Panc1 (cell line): ENCODE measurements at regions not wholly inside any gene's neighbourhood (a gene's known extent, or its start where the extent isn't known, plus 50 kb on each side); places are given as distances from the start of the nearest gene placed in this dataset.

Experiments
- ATAC-seq: fragments of 200-7000 bp; cut with Tn5 transposase; 2 replicates; pipeline ENCODE4 v1.9.1; 2020; ENCODE audit warnings: mild to moderate bottlenecking, moderate library complexity
- BruUV-seq: library from RNA; stranded (reverse); fragments of 400-500 nt; replicated peaks from 2 replicates; lab custom pipeline; 2021; lab: Mats Ljungman, UMichigan
- CTCF ChIA-PET: fragments of 300-600 bp; sonication (Branson Sonifier 250); formaldehyde crosslinking; loops from one replicate; lab custom pipeline; 2022; ENCODE audit warnings: antibody characterized with exemption; lab: Charles Lee
- POLR2A ChIA-PET: fragments of 300-600 bp; sonication (Branson Sonifier 250); formaldehyde crosslinking; loops from one replicate; lab custom pipeline; 2022; ENCODE audit warnings: antibody characterized with exemption; lab: Charles Lee
- DNase-seq: peaks from one replicate; pipeline ENCODE4 v3.0.0-alpha.2; 2010; ENCODE audit warnings: low read depth, low spot score
- H3K27ac ChIP-seq: 2 replicates; pipeline ENCODE4 v1.5.1; 2011; ENCODE audit warnings: mild to moderate bottlenecking, low read length, inconsistent platforms
- H3K27me3 ChIP-seq: fragments of 200-500 bp; sonication (Bioruptor generic); 2 replicates; pipeline ENCODE4 v1.6.0; 2014; ENCODE audit warnings: low read length, inconsistent platforms; ENCODE audit not compliant: control insufficient read depth, insufficient read depth
- H3K36me3 ChIP-seq: fragments of 200-500 bp; sonication (Bioruptor generic); 2 replicates; pipeline ENCODE4 v1.5.1; 2014; ENCODE audit warnings: inconsistent platforms, mild to moderate bottlenecking, low read length, moderate library complexity; ENCODE audit not compliant: control insufficient read depth, insufficient read depth
- H3K4me1 ChIP-seq: 2 replicates; pipeline ENCODE4 v1.5.1; 2011; ENCODE audit warnings: inconsistent platforms, mild to moderate bottlenecking, low read length, moderate library complexity; ENCODE audit not compliant: control insufficient read depth, insufficient read depth
- H3K4me3 ChIP-seq, 2 experiments: 2 replicates each; pipeline ENCODE4 v1.5.1; 2011 to 2012; ENCODE audit warnings: low read depth in 2 of 2, low read length in 2 of 2, mild to moderate bottlenecking in 2 of 2, inconsistent platforms in 1 of 2, moderate library complexity in 1 of 2
- H3K9me3 ChIP-seq: fragments of 200-500 bp; sonication (Bioruptor generic); 2 replicates; pipeline ENCODE4 v1.5.1; 2014; ENCODE audit warnings: low read depth, mild to moderate bottlenecking, inconsistent platforms, low read length, moderate library complexity; ENCODE audit not compliant: control insufficient read depth, insufficient read depth
- CTCF ChIP-seq: fragments of 450-650 bp; IDR thresholded peaks from 2 replicates; pipeline ENCODE4 v1.5.1; 2017; ENCODE audit warnings: mild to moderate bottlenecking
- POLR2AphosphoS5 ChIP-seq: IDR thresholded peaks from 2 replicates; pipeline ENCODE4 v1.6.1; 2012; ENCODE audit warnings: mild to moderate bottlenecking, low read depth, low read length, moderate library complexity
- REST ChIP-seq, 2 experiments: IDR thresholded peaks; 2 replicates each; pipeline ENCODE4 v1.6.1; 2011 to 2012; ENCODE audit warnings: low read depth in 2 of 2, control low read depth in 1 of 2, low read length in 1 of 2, mild to moderate bottlenecking in 1 of 2, moderate library complexity in 1 of 2; ENCODE audit not compliant: insufficient read depth in 1 of 2
- SIN3A ChIP-seq: IDR thresholded peaks from 2 replicates; pipeline ENCODE4 v1.6.1; 2012; ENCODE audit warnings: low read depth, mild to moderate bottlenecking, low read length, moderate library complexity, borderline replicate concordance; ENCODE audit not compliant: insufficient read depth
- TCF7L2 ChIP-seq: IDR thresholded peaks from 2 replicates; pipeline ENCODE4 v1.6.1; 2011; ENCODE audit warnings: mild to moderate bottlenecking, low read depth, low read length, inconsistent platforms
- in situ Hi-C: cut with HindIII; loops from 2 replicates; pipeline ENCODE4 v1.10.0; 2016; ENCODE audit warnings: low sequenced_read_pairs, low pct_unique_long_range_greater_than_20kb
- intact Hi-C: fragments of 100-400 bp; cut with micrococcal nuclease; formaldehyde crosslinking; loops from one replicate; pipeline ENCODE4 v1.10.0; 2022; ENCODE audit not compliant: unreplicated experiment

GRCh38 chr3:61420136-61420759 lies 141.1 kb upstream of the PTPRG start:
- POLR2A ChIA-PET: no interaction called here
- in situ Hi-C loops: no loop called here
- CTCF ChIA-PET: no interaction called here

GRCh38 chr3:61422945-61423673 lies 138.3 kb upstream of the PTPRG start:
- DNase-seq (no peak), ATAC-seq (no peak)
- BruUV-seq: no TSS peak
- Histone ChIP-seq H3K36me3 (no peaks in the 10 kb centered on the region), H3K4me1 (no peaks in the 10 kb centered on the region), H3K27ac (no peak overlapping the region), H3K9me3 (no peaks in the 10 kb centered on the region), H3K4me3 (no peak overlapping the region), H3K27me3 (no peaks in the 10 kb centered on the region)
- ChIA-PET CTCF (no interaction called here), POLR2A (no interaction called here)
- in situ Hi-C loops: no loop called here
- intact Hi-C loops: no loop called here
- no peak for TF ChIP-seq TCF7L2
- no peak for TF ChIP-seq REST (IDR thresholded peaks at IDR 0.05; ENCODE audit: insufficient read depth in 1 of 2, low read depth in 2 of 2, low read length in 1 of 2)
- no peak for TF ChIP-seq CTCF
- TF ChIP-seq POLR2AphosphoS5: no peak

More at GRCh38 chr3:61420136-61420759, 141.1 kb upstream of the PTPRG start:
- no peaks in the 10 kb centered on the region for H3K36me3 ChIP-seq
- ATAC-seq (no peak), DNase-seq (no peak)
- no peaks in the 10 kb centered on the region for H3K9me3 ChIP-seq
- H3K4me3 ChIP-seq: no peak overlapping the region
- no TSS peak for BruUV-seq
- no peaks in the 10 kb centered on the region for H3K27me3 ChIP-seq
- H3K27ac ChIP-seq: no peak overlapping the region
- no peak for TF ChIP-seq TCF7L2
- TF ChIP-seq POLR2AphosphoS5: no peak
- TF ChIP-seq SIN3A: no peak
- TF ChIP-seq REST (IDR thresholded peaks at IDR 0.05; ENCODE audit: insufficient read depth in 1 of 2, low read depth in 2 of 2, low read length in 1 of 2): no peak
- no peak for TF ChIP-seq CTCF
- intact Hi-C loops: no loop called here
- H3K4me1 ChIP-seq: no peaks in the 10 kb centered on the region
